Activated CD8-positive, alpha-beta T cell treated with anti-CD3 and anti-CD28 coated beads for 36 hours (primary cell): ENCODE measurements at regions not wholly inside any gene's neighbourhood (a gene's known extent, or its start where the extent isn't known, plus 50 kb on each side); places are given as distances from the start of the nearest gene placed in this dataset.

Source experiments
- ATAC-seq: fragments of 200-7000 bp; cut with Tn5 transposase; one replicate; pipeline ENCODE4 v1.10.0; 2021; ENCODE audit warnings: mild to moderate bottlenecking, moderate library complexity
- CTCF ChIA-PET: fragments of 350-600 bp; sonication (Branson Sonifier 250); formaldehyde crosslinking; loops from one replicate; lab custom pipeline; 2021; ENCODE audit warnings: antibody characterized with exemption; lab: Charles Lee
- POLR2A ChIA-PET: fragments of 350-600 bp; sonication (Branson Sonifier 250); formaldehyde crosslinking; loops from one replicate; lab custom pipeline; 2021; ENCODE audit warnings: antibody characterized with exemption; lab: Charles Lee
- DNase-seq: peaks from one replicate; pipeline ENCODE4 v3.0.0-alpha.2; 2020
- H3K27ac Mint-ChIP-seq: one replicate; pipeline ENCODE4 v1.8.0; 2021; ENCODE audit warnings: mild to moderate bottlenecking, mixed read lengths
- H3K27me3 Mint-ChIP-seq: one replicate; pipeline ENCODE4 v1.8.0; 2021; ENCODE audit warnings: mixed read lengths
- H3K36me3 Mint-ChIP-seq: one replicate; pipeline ENCODE4 v1.8.0; 2021; ENCODE audit warnings: low read depth, mixed read lengths
- H3K4me1 Mint-ChIP-seq: one replicate; pipeline ENCODE4 v1.8.0; 2021; ENCODE audit warnings: low read depth, mixed read lengths
- H3K4me3 Mint-ChIP-seq: one replicate; pipeline ENCODE4 v1.8.0; 2021; ENCODE audit warnings: mild to moderate bottlenecking, moderate library complexity, mixed read lengths
- H3K9me3 Mint-ChIP-seq: one replicate; pipeline ENCODE4 v1.8.0; 2021; ENCODE audit warnings: mixed read lengths
- CTCF ChIP-seq: fragments of 200-600 bp; IDR thresholded peaks from one replicate; pipeline ENCODE4 v1.8.0; 2022; ENCODE audit warnings: antibody characterized with exemption, mild to moderate bottlenecking
- intact Hi-C: fragments of 100-400 bp; cut with micrococcal nuclease; formaldehyde crosslinking; loops from one replicate; pipeline ENCODE4 v1.10.0; 2022

GRCh38 chr6:22036699-22037098, 260.1 kb downstream of the PRL start:
- DNase-seq (no peak), ATAC-seq (no peak)
- Mint-ChIP-seq H3K36me3 (no peaks in the 10 kb centered on the region), H3K27me3 (peaks cover 1% of the 10 kb centered on the region), H3K4me3 (no peak overlapping the region), H3K9me3 (peaks cover 4% of the 10 kb centered on the region), H3K4me1 (peaks cover 6% of the 10 kb centered on the region), H3K27ac (no peak overlapping the region)
- TF ChIP-seq CTCF: no peak
- ChIA-PET CTCF (no interaction called here), POLR2A (no interaction called here)
- intact Hi-C loops: no loop called here

- ChIA-PET CTCF (no interaction called here), POLR2A (no interaction called here)
- DNase-seq (no peak), ATAC-seq (no peak)
- Mint-ChIP-seq H3K36me3 (no peaks in the 10 kb centered on the region), H3K9me3 (peaks cover 2% of the 10 kb centered on the region), H3K4me1 (peaks cover 7% of the 10 kb centered on the region), H3K27me3 (no peaks in the 10 kb centered on the region), H3K27ac (no peak overlapping the region), H3K4me3 (no peak overlapping the region)
- intact Hi-C loops: no loop called here
- no peak for TF ChIP-seq CTCF
Measured at GRCh38 chr6:22041797-22042480, 254.9 kb downstream of the PRL start.

GRCh38 chr6:22042706-22043105, 254.1 kb downstream of the PRL start:
- no peak for ATAC-seq

GRCh38 chr6:22043284-22043962, 253.4 kb downstream of the PRL start:
- Mint-ChIP-seq H3K27me3 (no peaks in the 10 kb centered on the region), H3K9me3 (peaks cover 2% of the 10 kb centered on the region), H3K4me3 (no peak overlapping the region), H3K4me1 (peaks cover 7% of the 10 kb centered on the region), H3K36me3 (no peaks in the 10 kb centered on the region), H3K27ac (no peak overlapping the region)
- ChIA-PET CTCF (interaction anchor here (0.9 kb wide), 1 partner anchor 17 kb away, joined by 3 read pairs; no protein-coding TSS in a partner anchor), POLR2A (no interaction called here)
- intact Hi-C loops: no loop called here
- no peak for ATAC-seq
- DNase-seq: no peak
- TF ChIP-seq CTCF: no peak

More at GRCh38 chr6:22042706-22043105, 254.1 kb downstream of the PRL start:
- TF ChIP-seq CTCF: no peak
- DNase-seq: no peak
- no peak overlapping the region for H3K27ac Mint-ChIP-seq
- intact Hi-C loops: no loop called here
- H3K36me3 Mint-ChIP-seq: no peaks in the 10 kb centered on the region
- peaks cover 7% of the 10 kb centered on the region for H3K4me1 Mint-ChIP-seq
- H3K4me3 Mint-ChIP-seq: no peak overlapping the region
- peaks cover 2% of the 10 kb centered on the region for H3K9me3 Mint-ChIP-seq
- no peaks in the 10 kb centered on the region for H3K27me3 Mint-ChIP-seq
- ChIA-PET CTCF (interaction anchor here (0.9 kb wide), 1 partner anchor 17 kb away, joined by 3 read pairs; no protein-coding TSS in a partner anchor), POLR2A (no interaction called here)

- ATAC-seq (peak; percentile 42), DNase-seq (no peak)
- Mint-ChIP-seq H3K27me3 (no peaks in the 10 kb centered on the region), H3K4me3 (no peak overlapping the region), H3K27ac (no peak overlapping the region), H3K9me3 (peaks cover 2% of the 10 kb centered on the region), H3K4me1 (peaks cover 7% of the 10 kb centered on the region), H3K36me3 (peaks cover 1% of the 10 kb centered on the region)
- CTCF ChIA-PET: no interaction called here
- POLR2A ChIA-PET: no interaction called here
- intact Hi-C loops: no loop called here
- TF ChIP-seq CTCF: no peak
Measured at GRCh38 chr6:22045261-22045912, 251.4 kb downstream of the PRL start.
